ENCODE measurements at regions not wholly inside any gene's neighbourhood (a gene's known extent, or its start where the extent isn't known, plus 50 kb on each side); places are given as distances from the start of the nearest gene placed in this dataset.

DNA sequence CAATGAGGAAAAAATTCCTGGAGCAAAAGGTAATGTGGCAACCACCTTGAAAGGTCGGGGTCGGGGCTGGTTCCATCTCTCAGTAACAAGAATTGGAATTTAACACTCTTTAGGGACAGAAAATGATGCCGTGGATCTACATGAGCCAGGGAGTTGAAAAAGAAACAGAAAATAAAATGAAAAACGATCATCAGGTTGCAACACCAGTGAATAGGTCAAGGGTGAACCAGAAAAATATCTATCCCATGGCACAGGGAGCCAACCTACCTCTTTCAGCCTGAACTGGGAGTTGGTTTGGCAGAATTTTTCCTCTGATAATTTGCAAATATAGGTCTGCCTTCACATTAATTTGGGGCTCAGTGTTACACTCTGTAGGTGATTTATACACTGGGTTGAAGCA, 93.7 kb downstream of the C4orf33 start:
- Histone ChIP-seq H4K8ac (ENCODE audit: low read depth in 2 of 2, low read length in 2 of 2) (no peak overlapping the region), H3K4me2 (ENCODE audit: low read depth, low read length) (no peak overlapping the region), H4K91ac (ENCODE audit: insufficient read depth, low read depth, low read length) (no peak overlapping the region), H3K4me3 (ENCODE audit: insufficient read depth, low read depth, low read length) (no peak overlapping the region), H3K4ac (ENCODE audit: low read depth, low read length) (no peak overlapping the region), H2BK15ac (ENCODE audit: low read depth, low read length) (no peak overlapping the region), H2BK120ac (ENCODE audit: low read depth, low read length) (no peak overlapping the region), H3K79me1 (ENCODE audit: low read depth in 1 of 2, low read length in 2 of 2) (no peaks in the 10 kb centered on the region), H3K27me3 (ENCODE audit: control insufficient read depth, insufficient read depth, low read length) (no peaks in the 10 kb centered on the region), H3K9me1 (ENCODE audit: insufficient read depth, low read length) (no peaks in the 10 kb centered on the region), H2BK20ac (ENCODE audit: low read depth, low read length) (no peak overlapping the region), H3K9ac (ENCODE audit: low read depth, low read length) (no peak overlapping the region), H3K14ac (replicated peaks; ENCODE audit: low read depth, low read length) (no peak overlapping the region), H3K9me3 (ENCODE audit: control insufficient read depth, insufficient read depth, low read length) (no peaks in the 10 kb centered on the region), H2AK5ac (ENCODE audit: low read depth, low read length) (no peak overlapping the region), H3K27ac (ENCODE audit: insufficient read depth, low read length) (no peak overlapping the region), H2AFZ (replicated peaks; ENCODE audit: low read length, poor library complexity) (no peak overlapping the region), H3K36me3 (ENCODE audit: control insufficient read depth, insufficient read depth, low read length) (no peaks in the 10 kb centered on the region), H4K20me1 (ENCODE audit: insufficient read depth, low read length) (no peaks in the 10 kb centered on the region), H3K56ac (ENCODE audit: extremely low read depth, insufficient read depth, low read length) (no peak overlapping the region), H2BK5ac (ENCODE audit: low read depth, low read length, poor library complexity, severe bottlenecking) (no peak overlapping the region), H3K23ac (ENCODE audit: low read depth, low read length) (no peak overlapping the region), H3K4me1 (ENCODE audit: control insufficient read depth, insufficient read depth, low read length) (no peaks in the 10 kb centered on the region), H3K18ac (ENCODE audit: low read depth, low read length) (no peak overlapping the region), H4K5ac (ENCODE audit: low read depth, low read length) (no peak overlapping the region), H2AK9ac (replicated peaks; ENCODE audit: low read depth, low read length, poor library complexity) (no peak overlapping the region)
- no CpG with 5 or more reads among the region's 4 CpGs for WGBS, 2 experiments (ENCODE audit: extremely low coverage in 2 of 2, insufficient read length in 1 of 2)
- ChIA-PET CTCF (no interaction called here), POLR2A (ENCODE audit: unreplicated experiment) (no interaction called here)
- dilution Hi-C loops (cut with HindIII; ENCODE audit: low sequenced_read_pairs, unreplicated experiment): no loop called here
- TF ChIP-seq POLR2A (IDR thresholded peaks at IDR 0.05; ENCODE audit: low read depth, low read length): no peak
- no peak for TF ChIP-seq RAD21 (IDR thresholded peaks at IDR 0.05; ENCODE audit: low read length)
- TF ChIP-seq CEBPB (IDR thresholded peaks at IDR 0.05; ENCODE audit: low read depth, low read length): no peak
- no peak for TF ChIP-seq SMC3 (IDR thresholded peaks at IDR 0.05; ENCODE audit: low read depth, low read length)
- no peak for TF ChIP-seq CTCF (conservative IDR thresholded peaks at IDR 0.05; ENCODE audit: low read depth, low read length)
- no peak for TF ChIP-seq MAZ (IDR thresholded peaks at IDR 0.05; ENCODE audit: borderline replicate concordance, low read depth, low read length)
- TF ChIP-seq RCOR1 (IDR thresholded peaks at IDR 0.05; ENCODE audit: insufficient replicate concordance, low read length): no peak
- TF ChIP-seq MXI1 (IDR thresholded peaks at IDR 0.05; ENCODE audit: borderline replicate concordance, low read depth, low read length): no peak
- TF ChIP-seq USF2 (IDR thresholded peaks at IDR 0.05; ENCODE audit: low read depth, low read length): no peak
- no peak for TF ChIP-seq RFX5 (IDR thresholded peaks at IDR 0.05; ENCODE audit: low read depth, low read length)
- no peak for TF ChIP-seq MAFK (IDR thresholded peaks at IDR 0.05; ENCODE audit: low read depth, low read length)
- no peak for TF ChIP-seq BHLHE40 (IDR thresholded peaks at IDR 0.05; ENCODE audit: low read depth, low read length)
- TF ChIP-seq FOS (IDR thresholded peaks at IDR 0.05; ENCODE audit: low read depth, low read length): no peak
- TF ChIP-seq NFE2L2 (IDR thresholded peaks at IDR 0.05; ENCODE audit: low read depth, low read length): no peak
- TF ChIP-seq CHD1 (IDR thresholded peaks at IDR 0.05; ENCODE audit: low read depth, low read length): no peak
- BruUV-seq (replicated peaks): no TSS peak
- DNase-seq (no peak), ATAC-seq (ENCODE audit: low read depth) (no peak)
- intact Hi-C loops (cut with micrococcal nuclease): no loop called here
- in situ Hi-C loops (cut with MboI; ENCODE audit: low sequenced_read_pairs): no loop called here

Measured in IMR-90 (cell line).